ENCODE measurements at regions not wholly inside any gene's neighbourhood (a gene's known extent, or its start where the extent isn't known, plus 50 kb on each side); places are given as distances from the start of the nearest gene placed in this dataset.

- Histone ChIP-seq H3K4me3 (ENCODE audit: low read depth, low read length) (no peak overlapping the region), H3K79me2 (ENCODE audit: control insufficient read depth, insufficient read depth, low read length, unreplicated experiment) (no peaks in the 10 kb centered on the region), H2AFZ (ENCODE audit: low read length, unreplicated experiment) (no peak overlapping the region), H3K36me3 (ENCODE audit: insufficient read depth, low read length) (no peaks in the 10 kb centered on the region), H3K27ac (ENCODE audit: low read depth, low read length) (no peak overlapping the region), H3K27me3 (ENCODE audit: insufficient read depth, low read length) (no peaks in the 10 kb centered on the region), H3K4me1 (ENCODE audit: control insufficient read depth, insufficient read depth, low read length, unreplicated experiment) (peaks cover 43% of the 10 kb centered on the region)
These were observed 193.1 kb downstream of the MAFB start for GRCh38 chr20:40495956-40496355.

- no peaks in the 10 kb centered on the region for H3K36me3 ChIP-seq (ENCODE audit: insufficient read depth, low read length)
- H3K79me2 ChIP-seq (ENCODE audit: control insufficient read depth, insufficient read depth, low read length, unreplicated experiment): no peaks in the 10 kb centered on the region
- H2AFZ ChIP-seq (ENCODE audit: low read length, unreplicated experiment): no peak overlapping the region
- peaks cover 48% of the 10 kb centered on the region for H3K4me1 ChIP-seq (ENCODE audit: control insufficient read depth, insufficient read depth, low read length, unreplicated experiment)
- no peaks in the 10 kb centered on the region for H3K27me3 ChIP-seq (ENCODE audit: insufficient read depth, low read length)
- no peak overlapping the region for H3K4me3 ChIP-seq (ENCODE audit: low read depth, low read length)
- H3K27ac ChIP-seq (ENCODE audit: low read depth, low read length): no peak overlapping the region
These were observed 194.8 kb downstream of the MAFB start for GRCh38 chr20:40494248-40494647.

GRCh38 chr20:40493549-40493948, 195.5 kb downstream of the MAFB start:
- Histone ChIP-seq H2AFZ (ENCODE audit: low read length, unreplicated experiment) (no peak overlapping the region), H3K4me1 (ENCODE audit: control insufficient read depth, insufficient read depth, low read length, unreplicated experiment) (peaks cover 47% of the 10 kb centered on the region), H3K79me2 (ENCODE audit: control insufficient read depth, insufficient read depth, low read length, unreplicated experiment) (no peaks in the 10 kb centered on the region), H3K4me3 (ENCODE audit: low read depth, low read length) (no peak overlapping the region; the same call in 1 of the 2 replicates), H3K27me3 (ENCODE audit: insufficient read depth, low read length) (no peaks in the 10 kb centered on the region), H3K36me3 (ENCODE audit: insufficient read depth, low read length) (no peaks in the 10 kb centered on the region), H3K27ac (ENCODE audit: low read depth, low read length) (peak overlapping the region; percentile 16; the same call in 1 of the 2 replicates)

GRCh38 chr20:40493071-40493470, 196.0 kb downstream of the MAFB start:
- H3K4me1 ChIP-seq (ENCODE audit: control insufficient read depth, insufficient read depth, low read length, unreplicated experiment): peaks cover 45% of the 10 kb centered on the region
- no peaks in the 10 kb centered on the region for H3K79me2 ChIP-seq (ENCODE audit: control insufficient read depth, insufficient read depth, low read length, unreplicated experiment)
- H2AFZ ChIP-seq (ENCODE audit: low read length, unreplicated experiment): no peak overlapping the region
- H3K36me3 ChIP-seq (ENCODE audit: insufficient read depth, low read length): no peaks in the 10 kb centered on the region
- no peak overlapping the region; the same call in 1 of the 2 replicates for H3K4me3 ChIP-seq (ENCODE audit: low read depth, low read length)
- H3K27me3 ChIP-seq (ENCODE audit: insufficient read depth, low read length): no peaks in the 10 kb centered on the region
- H3K27ac ChIP-seq (ENCODE audit: low read depth, low read length): no peak overlapping the region

- Histone ChIP-seq H2AFZ (ENCODE audit: low read length, unreplicated experiment) (no peak overlapping the region), H3K4me1 (ENCODE audit: control insufficient read depth, insufficient read depth, low read length, unreplicated experiment) (peaks cover 36% of the 10 kb centered on the region), H3K27me3 (ENCODE audit: insufficient read depth, low read length) (no peaks in the 10 kb centered on the region), H3K27ac (ENCODE audit: low read depth, low read length) (no peak overlapping the region), H3K79me2 (ENCODE audit: control insufficient read depth, insufficient read depth, low read length, unreplicated experiment) (no peaks in the 10 kb centered on the region), H3K36me3 (ENCODE audit: insufficient read depth, low read length) (no peaks in the 10 kb centered on the region), H3K4me3 (ENCODE audit: low read depth, low read length) (no peak overlapping the region)
These were observed 197.9 kb downstream of the MAFB start for GRCh38 chr20:40491009-40491590.

GRCh38 chr20:40489886-40490285, 199.2 kb downstream of the MAFB start:
- H3K27ac ChIP-seq (ENCODE audit: low read depth, low read length): peak overlapping the region; percentile 24; the same call in 1 of the 2 replicates
- H3K79me2 ChIP-seq (ENCODE audit: control insufficient read depth, insufficient read depth, low read length, unreplicated experiment): no peaks in the 10 kb centered on the region
- peaks cover 36% of the 10 kb centered on the region for H3K4me1 ChIP-seq (ENCODE audit: control insufficient read depth, insufficient read depth, low read length, unreplicated experiment)
- H3K36me3 ChIP-seq (ENCODE audit: insufficient read depth, low read length): no peaks in the 10 kb centered on the region
- no peak overlapping the region for H2AFZ ChIP-seq (ENCODE audit: low read length, unreplicated experiment)
- H3K4me3 ChIP-seq (ENCODE audit: low read depth, low read length): no peak overlapping the region
- no peaks in the 10 kb centered on the region for H3K27me3 ChIP-seq (ENCODE audit: insufficient read depth, low read length)

GRCh38 chr20:40488401-40488800, 200.6 kb downstream of the MAFB start:
- Histone ChIP-seq H2AFZ (ENCODE audit: low read length, unreplicated experiment) (no peak overlapping the region), H3K4me1 (ENCODE audit: control insufficient read depth, insufficient read depth, low read length, unreplicated experiment) (peaks cover 24% of the 10 kb centered on the region), H3K79me2 (ENCODE audit: control insufficient read depth, insufficient read depth, low read length, unreplicated experiment) (no peaks in the 10 kb centered on the region), H3K4me3 (ENCODE audit: low read depth, low read length) (no peak overlapping the region), H3K36me3 (ENCODE audit: insufficient read depth, low read length) (no peaks in the 10 kb centered on the region), H3K27me3 (ENCODE audit: insufficient read depth, low read length) (no peaks in the 10 kb centered on the region), H3K27ac (ENCODE audit: low read depth, low read length) (no peak overlapping the region)

- Histone ChIP-seq H3K36me3 (ENCODE audit: insufficient read depth, low read length) (no peaks in the 10 kb centered on the region), H3K4me1 (ENCODE audit: control insufficient read depth, insufficient read depth, low read length, unreplicated experiment) (peaks cover 17% of the 10 kb centered on the region), H3K4me3 (ENCODE audit: low read depth, low read length) (no peak overlapping the region), H3K79me2 (ENCODE audit: control insufficient read depth, insufficient read depth, low read length, unreplicated experiment) (no peaks in the 10 kb centered on the region), H3K27me3 (ENCODE audit: insufficient read depth, low read length) (no peaks in the 10 kb centered on the region), H2AFZ (ENCODE audit: low read length, unreplicated experiment) (no peak overlapping the region), H3K27ac (ENCODE audit: low read depth, low read length) (no peak overlapping the region)
These were observed 202.7 kb downstream of the MAFB start for GRCh38 chr20:40486297-40486696.

- Histone ChIP-seq H3K27me3 (ENCODE audit: insufficient read depth, low read length) (no peaks in the 10 kb centered on the region), H3K27ac (ENCODE audit: low read depth, low read length) (no peak overlapping the region), H2AFZ (ENCODE audit: low read length, unreplicated experiment) (no peak overlapping the region), H3K36me3 (ENCODE audit: insufficient read depth, low read length) (no peaks in the 10 kb centered on the region), H3K4me3 (ENCODE audit: low read depth, low read length) (no peak overlapping the region), H3K4me1 (ENCODE audit: control insufficient read depth, insufficient read depth, low read length, unreplicated experiment) (no peaks in the 10 kb centered on the region), H3K79me2 (ENCODE audit: control insufficient read depth, insufficient read depth, low read length, unreplicated experiment) (no peaks in the 10 kb centered on the region)
These were observed 207.1 kb downstream of the MAFB start for GRCh38 chr20:40481743-40482458.

- Histone ChIP-seq H2AFZ (ENCODE audit: low read length, unreplicated experiment) (no peak overlapping the region), H3K4me3 (ENCODE audit: low read depth, low read length) (no peak overlapping the region), H3K4me1 (ENCODE audit: control insufficient read depth, insufficient read depth, low read length, unreplicated experiment) (no peaks in the 10 kb centered on the region), H3K36me3 (ENCODE audit: insufficient read depth, low read length) (no peaks in the 10 kb centered on the region), H3K27me3 (ENCODE audit: insufficient read depth, low read length) (no peaks in the 10 kb centered on the region), H3K27ac (ENCODE audit: low read depth, low read length) (no peak overlapping the region), H3K79me2 (ENCODE audit: control insufficient read depth, insufficient read depth, low read length, unreplicated experiment) (no peaks in the 10 kb centered on the region)
These were observed 207.7 kb downstream of the MAFB start for GRCh38 chr20:40481337-40481736.

- Histone ChIP-seq H2AFZ (ENCODE audit: low read length, unreplicated experiment) (no peak overlapping the region), H3K36me3 (ENCODE audit: insufficient read depth, low read length) (no peaks in the 10 kb centered on the region), H3K27ac (ENCODE audit: low read depth, low read length) (no peak overlapping the region), H3K4me3 (ENCODE audit: low read depth, low read length) (no peak overlapping the region), H3K27me3 (ENCODE audit: insufficient read depth, low read length) (0 out of 2 replicates have a peak, but pooled peaks cover 3% of the 10 kb centered on the region), H3K4me1 (ENCODE audit: control insufficient read depth, insufficient read depth, low read length, unreplicated experiment) (no peaks in the 10 kb centered on the region), H3K79me2 (ENCODE audit: control insufficient read depth, insufficient read depth, low read length, unreplicated experiment) (no peaks in the 10 kb centered on the region)
These were observed 211.2 kb downstream of the MAFB start for GRCh38 chr20:40477805-40478204.
